K562 (cell line): ENCODE measurements at regions not wholly inside any gene's neighbourhood (a gene's known extent, or its start where the extent isn't known, plus 50 kb on each side); places are given as distances from the start of the nearest gene placed in this dataset.

ENCODE experiments used
- ATAC-seq: fragments of 200-7000 bp; cut with Tn5 transposase; 3 replicates; pipeline ENCODE4 v1.9.1; 2020; ENCODE audit warnings: moderate library complexity
- BruUV-seq: library from RNA; stranded (reverse); fragments of 400-500 nt; replicated peaks from 2 replicates; lab custom pipeline; 2021; lab: Mats Ljungman, UMichigan
- CTCF ChIA-PET: fragments of 300-600 bp; formaldehyde crosslinking; extraction: SDS; loops from one replicate; lab custom pipeline; 2021; ENCODE audit warnings: low intra/inter-chr PET ratio; lab: Yijun Ruan, JAX
- POLR2A ChIA-PET: fragments of 300-600, 350-650 bp; sonication (Branson Sonifier 250); formaldehyde crosslinking; extraction: SDS; loops from one replicate; lab custom pipeline; 2021; ENCODE audit warnings: antibody characterized with exemption, inconsistent platforms; lab: Yijun Ruan, JAX
- DNase-seq, 4 experiments: peaks; one replicate each; pipeline versions ENCODE4 v3.0.0 to v3.0.0-alpha.2; 2011 to 2018; ENCODE audit warnings: low spot score in 3 of 4, mixed read lengths in 3 of 4; ENCODE audit errors: extremely low read depth in 1 of 4
- FAIRE-seq: peaks from 2 replicates; lab custom pipeline; 2011; peaks lifted over from hg19 to GRCh38; lab: Jason Lieb, UNC
- H2AFZ ChIP-seq: 2 replicates; pipeline ENCODE4 v1.6.0; 2011; ENCODE audit warnings: low read depth, low read length, control low read depth, inconsistent platforms
- H3K27ac ChIP-seq: fragments of 200-600 bp; 3 replicates; pipeline ENCODE4 v1.8.0; 2011; ENCODE audit warnings: low read depth, mild to moderate bottlenecking, control low read depth, inconsistent platforms, low read length, moderate library complexity, mixed read lengths; ENCODE audit errors: extremely low read depth
- H3K27me3 ChIP-seq, 2 experiments: fragments of 300-600 bp in 1 of 2; 2 replicates in 1 of 2; 3 replicates in 1 of 2; pipeline versions ENCODE4 v1.6.0 to v1.8.0; 2011; ENCODE audit warnings: inconsistent platforms in 2 of 2, low read length in 2 of 2, mild to moderate bottlenecking in 1 of 2, mixed read lengths in 1 of 2, moderate library complexity in 1 of 2; ENCODE audit not compliant: control insufficient read depth in 2 of 2, insufficient read depth in 2 of 2
- H3K36me3 ChIP-seq: fragments of 300-600 bp; 3 replicates; pipeline ENCODE4 v1.8.0; 2011; ENCODE audit warnings: mild to moderate bottlenecking, low read length, inconsistent platforms; ENCODE audit not compliant: control insufficient read depth, insufficient read depth
- H3K4me1 ChIP-seq, 2 experiments: fragments of 200-600 bp in 1 of 2; replicated peaks in 1 of 2; 2 replicates in 1 of 2; 3 replicates in 1 of 2; pipeline versions ENCODE4 v1.5.1 to v1.8.0; 2011; ENCODE audit warnings: inconsistent platforms in 2 of 2, low read length in 2 of 2, mild to moderate bottlenecking in 1 of 2, mixed read lengths in 1 of 2, moderate library complexity in 1 of 2; ENCODE audit not compliant: control insufficient read depth in 2 of 2, insufficient read depth in 2 of 2
- H3K4me2 ChIP-seq: 2 replicates; pipeline ENCODE4 v1.6.1; 2011; ENCODE audit warnings: low read length, control low read depth, inconsistent platforms, mixed read lengths; ENCODE audit not compliant: insufficient read depth
- H3K4me3 ChIP-seq: fragments of 200-600 bp; sonication (generic), shearing (Covaris generic); 2 replicates; pipeline ENCODE4 v1.5.1; 2016; ENCODE audit warnings: control low read depth, inconsistent platforms
- H3K79me2 ChIP-seq: fragments of 200-600 bp; 3 replicates; pipeline ENCODE4 v1.8.0; 2011; ENCODE audit warnings: low read length, inconsistent platforms; ENCODE audit not compliant: control insufficient read depth, insufficient read depth
- H3K9ac ChIP-seq, 2 experiments: 2 replicates each; pipeline versions ENCODE4 v1.6.0 to v1.6.1; 2011; ENCODE audit warnings: low read depth in 2 of 2, low read length in 2 of 2, control low read depth in 1 of 2, inconsistent platforms in 1 of 2, mild to moderate bottlenecking in 1 of 2, mixed read lengths in 1 of 2; ENCODE audit not compliant: insufficient read depth in 1 of 2
- H3K9me1 ChIP-seq: one replicate; pipeline ENCODE4 v1.6.0; 2011; ENCODE audit warnings: inconsistent platforms, mild to moderate bottlenecking, low read length, moderate library complexity; ENCODE audit not compliant: control insufficient read depth, insufficient read depth
- H3K9me3 ChIP-seq: replicated peaks from 2 replicates; pipeline ENCODE4 v1.5.1; 2011; ENCODE audit warnings: low read depth, low read length, inconsistent platforms; ENCODE audit not compliant: control insufficient read depth, insufficient read depth
- H4K20me1 ChIP-seq: replicated peaks from 2 replicates; pipeline ENCODE4 v1.6.1; 2011; ENCODE audit warnings: low read length, inconsistent platforms, mixed read lengths; ENCODE audit not compliant: control insufficient read depth, insufficient read depth
- ARHGAP35 ChIP-seq: fragments of 450-650 bp; IDR thresholded peaks from 2 replicates; pipeline ENCODE4 v1.6.1; 2018; ENCODE audit not compliant: partially characterized antibody
- E2F3 ChIP-seq: fragments of 250-450 bp; sonication (Bioruptor Pico); IDR thresholded peaks from 2 replicates; pipeline ENCODE4 v1.4.0; 2020; ENCODE audit warnings: mild to moderate bottlenecking
- HIVEP1 ChIP-seq: fragments of 250-450 bp; sonication (Bioruptor Pico); IDR thresholded peaks from 2 replicates; pipeline ENCODE4 v1.4.0; 2020; ENCODE audit warnings: mild to moderate bottlenecking
- MEF2A ChIP-seq: IDR thresholded peaks from 2 replicates; pipeline ENCODE4 v1.6.1; 2011; ENCODE audit warnings: low read depth, mild to moderate bottlenecking, low read length, moderate library complexity; ENCODE audit not compliant: control insufficient read depth
- NCOA1 ChIP-seq: fragments of 450-650 bp; IDR thresholded peaks from 2 replicates; pipeline ENCODE4 v1.6.1; 2016; ENCODE audit warnings: low read depth
- NFE2L1 ChIP-seq: fragments of 450-650 bp; IDR thresholded peaks from 2 replicates; pipeline ENCODE4 v1.6.1; 2016; ENCODE audit warnings: missing genetic modification characterization, low read depth, mild to moderate bottlenecking, missing compliant biosample characterization, moderate library complexity, borderline replicate concordance
- OTX1 ChIP-seq: fragments of 450-650 bp; formaldehyde crosslinking; IDR thresholded peaks from 2 replicates; pipeline ENCODE4 v1.4.0; 2022; ENCODE audit warnings: mild to moderate bottlenecking
- RAD51 ChIP-seq: fragments of 450-650 bp; IDR thresholded peaks from 2 replicates; pipeline ENCODE4 v1.7.1; 2016; ENCODE audit warnings: low read depth, mild to moderate bottlenecking, borderline replicate concordance
- SOX6 ChIP-seq: fragments of 450-650 bp; IDR thresholded peaks from 2 replicates; pipeline ENCODE4 v1.6.1; 2014; ENCODE audit warnings: mild to moderate bottlenecking
- SREBF1 ChIP-seq: fragments of 150-350 bp; IDR thresholded peaks from 2 replicates; pipeline ENCODE4 v1.6.1; 2014; ENCODE audit warnings: antibody characterized with exemption, low read depth, low read length, borderline replicate concordance
- TCF3 ChIP-seq: sonication (generic); formaldehyde crosslinking; IDR thresholded peaks from 2 replicates; pipeline ENCODE4 v1.4.0; 2020; ENCODE audit warnings: mild to moderate bottlenecking, missing genetic modification reagents
- ZNF324 ChIP-seq: fragments of 250-450 bp; sonication (Bioruptor Pico); IDR thresholded peaks from 2 replicates; pipeline ENCODE4 v1.4.0; 2020; ENCODE audit warnings: mild to moderate bottlenecking
- ZNF699 ChIP-seq: fragments of 250-450 bp; sonication (Bioruptor Pico); IDR thresholded peaks from 2 replicates; pipeline ENCODE4 v1.8.0; 2021; ENCODE audit warnings: mild to moderate bottlenecking, moderate library complexity; ENCODE audit not compliant: insufficient replicate concordance
- WGBS: fragments of 100-300 bp; shearing (Covaris generic); methylation state at CpG from one replicate; pipeline ENCODE4 v1.1.6; 2016; ENCODE audit warnings: low coverage, mixed read lengths; ENCODE audit not compliant: insufficient coverage; ENCODE audit errors: missing lambda C conversion rate; 5-methylcytosine and 5-hydroxymethylcytosine counted together
- in situ Hi-C: fragments of 300-500 bp; cut with MboI; formaldehyde crosslinking; loops from 4 replicates; pipeline ENCODE4 v1.15.0; 2018; ENCODE audit warnings: inconsistent platforms, mixed read lengths
- intact Hi-C: fragments of 100-400 bp; cut with micrococcal nuclease; formaldehyde crosslinking; loops from 2 replicates; pipeline ENCODE4 v1.14.2; 2022
- TF ChIP-seq, protein P1 (sequence below): sonication (generic); formaldehyde crosslinking; IDR thresholded peaks from 2 replicates; pipeline ENCODE4 v1.8.1; 2022; ENCODE audit warnings: missing genetic modification reagents
- TF ChIP-seq, protein P2 (sequence below): fragments of 250-450 bp; sonication (Bioruptor Pico); IDR thresholded peaks from 2 replicates; pipeline ENCODE4 v1.5.0; 2020; ENCODE audit warnings: mild to moderate bottlenecking

- in situ Hi-C loops (no loop called here), intact Hi-C loops (no loop called here)
- BruUV-seq: no TSS peak
- no peak overlapping the region for H2AFZ ChIP-seq
- TF ChIP-seq, protein P1, sequence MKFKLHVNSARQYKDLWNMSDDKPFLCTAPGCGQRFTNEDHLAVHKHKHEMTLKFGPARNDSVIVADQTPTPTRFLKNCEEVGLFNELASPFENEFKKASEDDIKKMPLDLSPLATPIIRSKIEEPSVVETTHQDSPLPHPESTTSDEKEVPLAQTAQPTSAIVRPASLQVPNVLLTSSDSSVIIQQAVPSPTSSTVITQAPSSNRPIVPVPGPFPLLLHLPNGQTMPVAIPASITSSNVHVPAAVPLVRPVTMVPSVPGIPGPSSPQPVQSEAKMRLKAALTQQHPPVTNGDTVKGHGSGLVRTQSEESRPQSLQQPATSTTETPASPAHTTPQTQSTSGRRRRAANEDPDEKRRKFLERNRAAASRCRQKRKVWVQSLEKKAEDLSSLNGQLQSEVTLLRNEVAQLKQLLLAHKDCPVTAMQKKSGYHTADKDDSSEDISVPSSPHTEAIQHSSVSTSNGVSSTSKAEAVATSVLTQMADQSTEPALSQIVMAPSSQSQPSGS: no peak
- TF ChIP-seq, all 486 proteins: peak for 0
- no peak overlapping the region for H3K27ac ChIP-seq
- no peaks in the 10 kb centered on the region for H3K9me1 ChIP-seq
- no peak for ATAC-seq
- no peak overlapping the region for H3K4me2 ChIP-seq
- 2% methylated on average over 4 of the region's 4 CpGs for WGBS
- FAIRE-seq: no peak
- no peaks in the 10 kb centered on the region for H3K27me3 ChIP-seq
- ChIA-PET CTCF (no interaction called here), POLR2A (no interaction called here)
- DNase-seq: no peak
- no peaks in the 10 kb centered on the region for H3K36me3 ChIP-seq
- no peaks in the 10 kb centered on the region for H3K79me2 ChIP-seq
- H3K4me3 ChIP-seq: no peak overlapping the region
- H3K9me3 ChIP-seq: no peaks in the 10 kb centered on the region
- H4K20me1 ChIP-seq: no peaks in the 10 kb centered on the region
- no peaks in the 10 kb centered on the region for H3K4me1 ChIP-seq
- H3K9ac ChIP-seq: no peak overlapping the region
Observed at GRCh38 chr20:39431091-39431880, 469.1 kb downstream of the DHX35 start.

DNA sequence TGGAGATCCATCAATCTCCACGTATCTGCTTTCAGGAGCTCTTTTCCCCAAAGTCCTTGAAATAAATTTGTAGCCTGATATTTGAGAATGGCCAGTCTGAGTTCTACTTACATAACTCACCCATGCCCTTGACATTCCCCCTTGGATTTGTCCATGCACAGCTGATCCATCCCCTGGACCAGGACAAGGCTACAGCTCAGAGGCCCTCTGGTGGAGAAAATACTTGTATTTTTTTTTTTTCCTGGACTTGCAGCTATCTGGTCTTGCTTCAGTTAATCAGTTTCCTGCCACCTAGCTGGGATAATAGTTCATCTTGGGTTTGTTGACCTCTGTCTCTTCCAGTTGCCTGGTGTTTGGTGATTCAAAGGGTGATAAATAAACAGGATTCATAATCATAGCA lies 467.6 kb downstream of the DHX35 start:
- 0% methylated on average over 1 of the region's 1 CpG for WGBS
- in situ Hi-C loops: no loop called here
- Histone ChIP-seq H3K4me2 (no peak overlapping the region), H2AFZ (no peak overlapping the region), H3K4me3 (no peak overlapping the region), H3K9me1 (no peaks in the 10 kb centered on the region), H3K36me3 (no peaks in the 10 kb centered on the region), H3K9me3 (no peaks in the 10 kb centered on the region), H4K20me1 (no peaks in the 10 kb centered on the region), H3K9ac (no peak overlapping the region), H3K27me3 (no peaks in the 10 kb centered on the region), H3K27ac (no peak overlapping the region), H3K79me2 (no peaks in the 10 kb centered on the region), H3K4me1 (no peaks in the 10 kb centered on the region)
- FAIRE-seq (no peak), DNase-seq (no peak), ATAC-seq (no peak)
- no TSS peak for BruUV-seq
- POLR2A ChIA-PET: interaction anchor here (0.7 kb wide), 1 partner anchor 183 kb away, joined by 3 read pairs; no protein-coding TSS in a partner anchor
- CTCF ChIA-PET: no interaction called here
- intact Hi-C loops: no loop called here
- TF ChIP-seq NFE2L1 (tag): no peak
- TF ChIP-seq ARHGAP35: no peak
- no peak for TF ChIP-seq ZNF699 (CRISPR knock-in tag)
- no peak for TF ChIP-seq E2F3
- TF ChIP-seq, protein P2, sequence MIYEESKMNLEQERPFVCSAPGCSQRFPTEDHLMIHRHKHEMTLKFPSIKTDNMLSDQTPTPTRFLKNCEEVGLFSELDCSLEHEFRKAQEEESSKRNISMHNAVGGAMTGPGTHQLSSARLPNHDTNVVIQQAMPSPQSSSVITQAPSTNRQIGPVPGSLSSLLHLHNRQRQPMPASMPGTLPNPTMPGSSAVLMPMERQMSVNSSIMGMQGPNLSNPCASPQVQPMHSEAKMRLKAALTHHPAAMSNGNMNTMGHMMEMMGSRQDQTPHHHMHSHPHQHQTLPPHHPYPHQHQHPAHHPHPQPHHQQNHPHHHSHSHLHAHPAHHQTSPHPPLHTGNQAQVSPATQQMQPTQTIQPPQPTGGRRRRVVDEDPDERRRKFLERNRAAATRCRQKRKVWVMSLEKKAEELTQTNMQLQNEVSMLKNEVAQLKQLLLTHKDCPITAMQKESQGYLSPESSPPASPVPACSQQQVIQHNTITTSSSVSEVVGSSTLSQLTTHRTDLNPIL (CRISPR knock-in tag): no peak
- TF ChIP-seq SREBF1: no peak
- TF ChIP-seq ZNF324 (CRISPR knock-in tag): no peak
- TF ChIP-seq HIVEP1 (CRISPR knock-in tag): no peak
- TF ChIP-seq SOX6: no peak
- TF ChIP-seq TCF3: no peak
- TF ChIP-seq OTX1 (CRISPR knock-in tag): no peak
- TF ChIP-seq MEF2A: no peak
- no peak for TF ChIP-seq NCOA1
- no peak for TF ChIP-seq RAD51
